ENCODE measurements at regions not wholly inside any gene's neighbourhood (a gene's known extent, or its start where the extent isn't known, plus 50 kb on each side); places are given as distances from the start of the nearest gene placed in this dataset.

GRCh38 chr3:139774560-139775302 is 97.0 kb upstream of the NMNAT3 start:
- DNase-seq (ENCODE audit: low spot score in 2 of 2): peak in 1 of 2 donors; percentile 41
- Histone ChIP-seq H3K27ac (no peak overlapping the region), H3K27me3 (no peaks in the 10 kb centered on the region), H3K4me3 (no peak overlapping the region), H3K4me1 (no peaks in the 10 kb centered on the region), H3K9me3 (no peaks in the 10 kb centered on the region), H3K36me3 (no peaks in the 10 kb centered on the region)
- intact Hi-C loops (cut with DNase I): no loop called here
- TF ChIP-seq, protein P1, sequence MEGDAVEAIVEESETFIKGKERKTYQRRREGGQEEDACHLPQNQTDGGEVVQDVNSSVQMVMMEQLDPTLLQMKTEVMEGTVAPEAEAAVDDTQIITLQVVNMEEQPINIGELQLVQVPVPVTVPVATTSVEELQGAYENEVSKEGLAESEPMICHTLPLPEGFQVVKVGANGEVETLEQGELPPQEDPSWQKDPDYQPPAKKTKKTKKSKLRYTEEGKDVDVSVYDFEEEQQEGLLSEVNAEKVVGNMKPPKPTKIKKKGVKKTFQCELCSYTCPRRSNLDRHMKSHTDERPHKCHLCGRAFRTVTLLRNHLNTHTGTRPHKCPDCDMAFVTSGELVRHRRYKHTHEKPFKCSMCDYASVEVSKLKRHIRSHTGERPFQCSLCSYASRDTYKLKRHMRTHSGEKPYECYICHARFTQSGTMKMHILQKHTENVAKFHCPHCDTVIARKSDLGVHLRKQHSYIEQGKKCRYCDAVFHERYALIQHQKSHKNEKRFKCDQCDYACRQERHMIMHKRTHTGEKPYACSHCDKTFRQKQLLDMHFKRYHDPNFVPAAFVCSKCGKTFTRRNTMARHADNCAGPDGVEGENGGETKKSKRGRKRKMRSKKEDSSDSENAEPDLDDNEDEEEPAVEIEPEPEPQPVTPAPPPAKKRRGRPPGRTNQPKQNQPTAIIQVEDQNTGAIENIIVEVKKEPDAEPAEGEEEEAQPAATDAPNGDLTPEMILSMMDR (IDR thresholded peaks at IDR 0.05): no peak

DNA sequence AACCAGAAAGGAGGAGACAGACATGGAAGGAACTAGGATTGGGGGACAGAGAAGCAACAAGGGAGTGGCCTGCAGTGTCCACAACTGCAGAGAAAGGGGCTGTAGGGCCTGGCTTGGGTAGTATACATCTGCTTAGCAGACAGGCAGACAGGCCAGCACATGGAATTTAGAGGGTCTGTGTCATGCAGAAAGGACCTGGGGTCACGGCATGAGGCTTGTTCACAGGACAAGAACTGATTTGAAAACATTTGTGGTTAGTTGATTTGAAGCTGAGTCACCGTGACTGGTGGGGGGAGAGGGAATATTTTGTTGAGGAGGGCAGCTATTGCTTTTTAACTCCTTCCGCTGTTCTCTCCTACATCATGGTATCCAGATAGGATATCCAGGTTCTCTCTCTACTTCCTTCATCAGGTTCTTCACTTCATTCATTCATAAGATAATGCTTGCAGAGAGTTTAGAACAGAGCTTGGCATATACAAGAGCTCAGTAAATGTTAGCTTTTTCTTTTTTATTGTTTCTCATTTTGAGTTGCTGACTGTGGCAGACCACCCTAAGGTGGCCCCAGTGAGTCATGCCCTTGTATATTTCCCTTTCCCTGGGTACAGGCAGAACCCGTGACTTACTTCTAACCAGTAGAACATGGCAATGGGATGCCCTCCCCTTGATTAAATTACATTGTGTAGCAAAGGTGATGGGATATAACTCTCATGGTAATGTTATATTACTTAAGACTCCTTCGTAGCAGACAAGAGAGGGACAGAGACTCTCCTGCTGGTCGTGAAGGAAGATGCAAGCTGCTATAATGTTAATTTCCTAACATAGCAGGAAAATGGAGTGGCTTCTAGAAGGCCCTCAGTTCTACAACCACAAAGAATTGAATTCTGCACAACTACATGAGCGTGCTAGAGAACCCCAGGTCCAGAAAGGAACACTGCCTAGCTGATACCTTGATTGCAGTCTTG is 95.0 kb upstream of the NMNAT3 start:
- Histone ChIP-seq H3K36me3 (no peaks in the 10 kb centered on the region), H3K4me3 (no peak overlapping the region), H3K27ac (no peak overlapping the region), H3K27me3 (no peaks in the 10 kb centered on the region), H3K9me3 (no peaks in the 10 kb centered on the region), H3K4me1 (no peaks in the 10 kb centered on the region)
- peak in 1 of 2 donors; percentile 46 for DNase-seq (ENCODE audit: low spot score in 2 of 2)
- intact Hi-C loops (cut with DNase I): no loop called here
- TF ChIP-seq, protein P1 (IDR thresholded peaks at IDR 0.05): no peak

DNA sequence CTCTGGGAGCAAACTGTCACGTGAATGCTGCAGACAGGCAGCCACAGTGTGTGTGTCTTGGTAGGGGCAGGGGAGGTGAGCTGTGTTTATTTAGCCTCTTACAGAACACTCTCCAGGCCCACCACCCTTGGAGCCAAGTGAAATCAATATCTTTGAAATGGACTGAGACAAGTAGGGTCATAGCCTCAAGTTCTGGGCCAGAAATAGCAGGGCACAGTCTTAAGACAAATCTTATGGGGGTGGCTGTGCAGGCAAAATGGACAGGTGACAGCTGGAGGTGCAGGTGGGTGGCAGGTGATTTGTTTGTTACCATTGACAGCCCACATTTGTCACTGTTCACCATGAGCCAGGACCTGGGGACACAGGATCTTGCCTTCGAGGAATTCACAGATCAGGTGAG is 93.6 kb upstream of the NMNAT3 start:
- intact Hi-C loops (cut with DNase I): no loop called here
- H3K9me3 ChIP-seq: no peaks in the 10 kb centered on the region
- TF ChIP-seq, protein P1 (IDR thresholded peaks at IDR 0.05): no peak
- peak in 1 of 2 donors; percentile 22 for DNase-seq (ENCODE audit: low spot score in 2 of 2)
- no peaks in the 10 kb centered on the region for H3K4me1 ChIP-seq
- H3K27ac ChIP-seq: no peak overlapping the region
- H3K27me3 ChIP-seq: no peaks in the 10 kb centered on the region
- H3K4me3 ChIP-seq: no peak overlapping the region
- no peaks in the 10 kb centered on the region for H3K36me3 ChIP-seq

GRCh38 chr3:139770577-139770976 is 92.8 kb upstream of the NMNAT3 start:
- no peak for DNase-seq (ENCODE audit: low spot score in 2 of 2)
- TF ChIP-seq, protein P1 (IDR thresholded peaks at IDR 0.05): no peak
- intact Hi-C loops (cut with DNase I): no loop called here
- H3K4me3 ChIP-seq: no peak overlapping the region
- no peaks in the 10 kb centered on the region for H3K36me3 ChIP-seq
- H3K4me1 ChIP-seq: no peaks in the 10 kb centered on the region
- H3K27ac ChIP-seq: no peak overlapping the region
- no peaks in the 10 kb centered on the region for H3K27me3 ChIP-seq
- no peaks in the 10 kb centered on the region for H3K9me3 ChIP-seq

- Histone ChIP-seq H3K36me3 (no peaks in the 10 kb centered on the region), H3K9me3 (no peaks in the 10 kb centered on the region), H3K4me1 (no peaks in the 10 kb centered on the region), H3K4me3 (no peak overlapping the region), H3K27ac (no peak overlapping the region), H3K27me3 (no peaks in the 10 kb centered on the region)
- TF ChIP-seq, protein P1 (IDR thresholded peaks at IDR 0.05): no peak
- intact Hi-C loops (cut with DNase I): no loop called here
- DNase-seq (ENCODE audit: low spot score in 2 of 2): no peak
These were observed 92.0 kb upstream of the NMNAT3 start for GRCh38 chr3:139769796-139770195.
